T-helper 2 cell (primary cell): ENCODE measurements at regions not wholly inside any gene's neighbourhood (a gene's known extent, or its start where the extent isn't known, plus 50 kb on each side); places are given as distances from the start of the nearest gene placed in this dataset.

Source experiments
- DNase-seq, 5 experiments: peaks; one replicate each; pipeline versions ENCODE4 v3.0.0 to v3.0.0-alpha.2; 2012 to 2022

- no peak for DNase-seq
Observed at GRCh38 chr4:137626942-137627738, 94.8 kb upstream of the PCDH18 start.

GRCh38 chr4:137623013-137623412 is 90.7 kb upstream of the PCDH18 start:
- no peak for DNase-seq

GRCh38 chr4:137621056-137621455 is 88.8 kb upstream of the PCDH18 start:
- DNase-seq = no peak

- no peak for DNase-seq
Observed at GRCh38 chr4:137614491-137614890, 82.2 kb upstream of the PCDH18 start.

GRCh38 chr4:137611998-137612700 is 79.9 kb upstream of the PCDH18 start:
- no peak for DNase-seq

GRCh38 chr4:137610960-137611359 is 78.7 kb upstream of the PCDH18 start:
- DNase-seq = no peak

- no peak for DNase-seq
Observed at GRCh38 chr4:137609718-137610430, 77.6 kb upstream of the PCDH18 start.

GRCh38 chr4:137608085-137608484 is 75.8 kb upstream of the PCDH18 start:
- DNase-seq = no peak

- no peak for DNase-seq
Observed at GRCh38 chr4:137602436-137602835, 70.1 kb upstream of the PCDH18 start.

- no peak for DNase-seq
Observed at GRCh38 chr4:137601934-137602333, 69.6 kb upstream of the PCDH18 start.

- DNase-seq = no peak
Observed at GRCh38 chr4:137599734-137600133, 67.4 kb upstream of the PCDH18 start.

GRCh38 chr4:137597752-137598430 is 65.6 kb upstream of the PCDH18 start:
- no peak for DNase-seq

- DNase-seq = no peak
Observed at GRCh38 chr4:137587796-137588195, 55.5 kb upstream of the PCDH18 start.

GRCh38 chr4:137583671-137584070 is 51.4 kb upstream of the PCDH18 start:
- DNase-seq = no peak
